WTC11 (cell line): ENCODE measurements at regions not wholly inside any gene's neighbourhood (a gene's known extent, or its start where the extent isn't known, plus 50 kb on each side); places are given as distances from the start of the nearest gene placed in this dataset.

Source experiments
- CREB1 ChIP-seq: sonication (generic); formaldehyde crosslinking; IDR thresholded peaks from 2 replicates; pipeline ENCODE4 v1.8.0; 2023; ENCODE audit warnings: mild to moderate bottlenecking, missing genetic modification reagents
- CTCF ChIP-seq: fragments of 200-600 bp; IDR thresholded peaks from 2 replicates; pipeline ENCODE4 v1.8.0; 2022; ENCODE audit warnings: antibody characterized with exemption
- FOXP4 ChIP-seq: sonication (generic); formaldehyde crosslinking; IDR thresholded peaks from 2 replicates; pipeline ENCODE4 v1.8.0; 2022; ENCODE audit warnings: mild to moderate bottlenecking, missing genetic modification reagents
- KAT7 ChIP-seq: sonication (generic); formaldehyde crosslinking; IDR thresholded peaks from 2 replicates; pipeline ENCODE4 v1.8.1; 2023; ENCODE audit warnings: missing genetic modification reagents, mild to moderate bottlenecking, borderline replicate concordance
- NFE2L1 ChIP-seq: sonication (generic); formaldehyde crosslinking; IDR thresholded peaks from 2 replicates; pipeline ENCODE4 v1.8.1; 2023; ENCODE audit warnings: missing genetic modification reagents
- NFYB ChIP-seq: sonication (generic); formaldehyde crosslinking; conservative IDR thresholded peaks from 2 replicates; pipeline ENCODE4 v1.8.0; 2022; ENCODE audit warnings: low read depth, missing genetic modification reagents
- RELA ChIP-seq: sonication (generic); formaldehyde crosslinking; IDR thresholded peaks from 2 replicates; pipeline ENCODE4 v1.8.1; 2022; ENCODE audit warnings: missing genetic modification reagents, mild to moderate bottlenecking, borderline replicate concordance
- RORB ChIP-seq: fragments of 250-450 bp; sonication (Bioruptor Pico); IDR thresholded peaks from 2 replicates; pipeline ENCODE4 v1.9.0; 2021; ENCODE audit warnings: mild to moderate bottlenecking
- USF1 ChIP-seq: sonication (generic); formaldehyde crosslinking; IDR thresholded peaks from 2 replicates; pipeline ENCODE4 v1.8.0; 2022; ENCODE audit warnings: mild to moderate bottlenecking, missing genetic modification reagents
- ZNF512 ChIP-seq: sonication (generic); formaldehyde crosslinking; IDR thresholded peaks from 2 replicates; pipeline ENCODE4 v1.8.1; 2022; ENCODE audit warnings: missing genetic modification reagents, borderline replicate concordance
- TF ChIP-seq, protein P1 (sequence below): sonication (generic); formaldehyde crosslinking; IDR thresholded peaks from 2 replicates; pipeline ENCODE4 v1.8.1; 2022; ENCODE audit warnings: low read depth, missing genetic modification reagents, borderline replicate concordance
- TF ChIP-seq, protein P2 (sequence below): sonication (generic); formaldehyde crosslinking; IDR thresholded peaks from 2 replicates; pipeline ENCODE4 v1.8.1; 2023; ENCODE audit warnings: mild to moderate bottlenecking, missing genetic modification reagents, moderate library complexity

GRCh38 chr13:105773241-105773640 lies 762.2 kb downstream of the EFNB2 start:
- TF ChIP-seq CTCF (no peak), USF1 (CRISPR knock-in tag) (no peak), RORB (no peak), RELA (CRISPR knock-in tag) (no peak), KAT7 (CRISPR knock-in tag) (no peak), CREB1 (no peak), NFYB (no peak), NFE2L1 (CRISPR knock-in tag) (no peak), FOXP4 (CRISPR knock-in tag) (no peak), ZNF512 (no peak)
- TF ChIP-seq, protein P1, sequence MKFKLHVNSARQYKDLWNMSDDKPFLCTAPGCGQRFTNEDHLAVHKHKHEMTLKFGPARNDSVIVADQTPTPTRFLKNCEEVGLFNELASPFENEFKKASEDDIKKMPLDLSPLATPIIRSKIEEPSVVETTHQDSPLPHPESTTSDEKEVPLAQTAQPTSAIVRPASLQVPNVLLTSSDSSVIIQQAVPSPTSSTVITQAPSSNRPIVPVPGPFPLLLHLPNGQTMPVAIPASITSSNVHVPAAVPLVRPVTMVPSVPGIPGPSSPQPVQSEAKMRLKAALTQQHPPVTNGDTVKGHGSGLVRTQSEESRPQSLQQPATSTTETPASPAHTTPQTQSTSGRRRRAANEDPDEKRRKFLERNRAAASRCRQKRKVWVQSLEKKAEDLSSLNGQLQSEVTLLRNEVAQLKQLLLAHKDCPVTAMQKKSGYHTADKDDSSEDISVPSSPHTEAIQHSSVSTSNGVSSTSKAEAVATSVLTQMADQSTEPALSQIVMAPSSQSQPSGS: no peak
- TF ChIP-seq, protein P2, sequence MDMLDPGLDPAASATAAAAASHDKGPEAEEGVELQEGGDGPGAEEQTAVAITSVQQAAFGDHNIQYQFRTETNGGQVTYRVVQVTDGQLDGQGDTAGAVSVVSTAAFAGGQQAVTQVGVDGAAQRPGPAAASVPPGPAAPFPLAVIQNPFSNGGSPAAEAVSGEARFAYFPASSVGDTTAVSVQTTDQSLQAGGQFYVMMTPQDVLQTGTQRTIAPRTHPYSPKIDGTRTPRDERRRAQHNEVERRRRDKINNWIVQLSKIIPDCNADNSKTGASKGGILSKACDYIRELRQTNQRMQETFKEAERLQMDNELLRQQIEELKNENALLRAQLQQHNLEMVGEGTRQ (CRISPR knock-in tag): no peak
